OCI-LY3 (cell line): ENCODE measurements at regions not wholly inside any gene's neighbourhood (a gene's known extent, or its start where the extent isn't known, plus 50 kb on each side); places are given as distances from the start of the nearest gene placed in this dataset.

Source experiments
- H2AFZ ChIP-seq: fragments of 200-600, 300-600 bp; shearing (Covaris generic); 2 replicates; pipeline ENCODE4 v1.6.0; 2014; ENCODE audit warnings: antibody characterized with exemption, low read depth, low read length
- H3K27ac ChIP-seq: fragments of 200-600, 300-600 bp; sonication (generic); 2 replicates; pipeline ENCODE4 v1.5.1; 2014; ENCODE audit warnings: mild to moderate bottlenecking, low read length, moderate library complexity, mixed read lengths
- H3K27me3 ChIP-seq: fragments of 200-600, 300-600 bp; sonication (generic); 2 replicates; pipeline ENCODE4 v1.6.1; 2014; ENCODE audit warnings: low read depth, low read length, mixed read lengths
- H3K36me3 ChIP-seq: fragments of 200-600, 300-600 bp; sonication (generic); replicated peaks from 2 replicates; pipeline ENCODE3; 2014; ENCODE audit warnings: low read depth, low read length, mixed read lengths
- H3K4me1 ChIP-seq: fragments of 300-600, 200-600 bp; sonication (generic); 2 replicates; pipeline ENCODE4 v1.6.1; 2014; ENCODE audit warnings: low read length, mixed read lengths
- H3K4me2 ChIP-seq: fragments of 200-600, 300-600 bp; sonication (generic); 2 replicates; pipeline ENCODE4 v1.6.1; 2014; ENCODE audit warnings: low read length, mixed read lengths
- H3K4me3 ChIP-seq: fragments of 300-600, 200-600 bp; sonication (generic); 2 replicates; pipeline ENCODE4 v1.5.1; 2014; ENCODE audit warnings: antibody characterized with exemption, mild to moderate bottlenecking, low read length, moderate library complexity
- H3K79me2 ChIP-seq: fragments of 300-600, 200-600 bp; shearing (Covaris generic); 2 replicates; pipeline ENCODE4 v1.6.1; 2014; ENCODE audit warnings: mild to moderate bottlenecking, low read length, mixed read lengths
- H3K9ac ChIP-seq: fragments of 300-600, 200-600 bp; shearing (Covaris generic); 2 replicates; pipeline ENCODE4 v1.6.0; 2014; ENCODE audit warnings: mild to moderate bottlenecking, low read length, moderate library complexity
- H3K9me3 ChIP-seq: fragments of 200-600, 300-600 bp; shearing (Covaris generic); 2 replicates; pipeline ENCODE4 v1.6.1; 2014; ENCODE audit warnings: low read length, mixed read lengths; ENCODE audit not compliant: insufficient read depth
- H4K20me1 ChIP-seq: fragments of 200-600, 300-600 bp; sonication (generic); 2 replicates; pipeline ENCODE4 v1.6.1; 2016; ENCODE audit warnings: low read length, mixed read lengths; ENCODE audit not compliant: insufficient read depth
- EZH2phosphoT487 ChIP-seq: fragments of 200-600 bp; shearing (Covaris generic); IDR thresholded peaks from 2 replicates; pipeline ENCODE4 v1.6.1; 2018; ENCODE audit warnings: antibody characterized with exemption, mixed run types, low read depth
- TF ChIP-seq, protein P1 (sequence below): fragments of 200-600, 300-600 bp; sonication (generic); IDR thresholded peaks from 2 replicates; pipeline ENCODE4 v1.5.1; 2014; ENCODE audit warnings: antibody characterized with exemption, low read length, low read depth

DNA sequence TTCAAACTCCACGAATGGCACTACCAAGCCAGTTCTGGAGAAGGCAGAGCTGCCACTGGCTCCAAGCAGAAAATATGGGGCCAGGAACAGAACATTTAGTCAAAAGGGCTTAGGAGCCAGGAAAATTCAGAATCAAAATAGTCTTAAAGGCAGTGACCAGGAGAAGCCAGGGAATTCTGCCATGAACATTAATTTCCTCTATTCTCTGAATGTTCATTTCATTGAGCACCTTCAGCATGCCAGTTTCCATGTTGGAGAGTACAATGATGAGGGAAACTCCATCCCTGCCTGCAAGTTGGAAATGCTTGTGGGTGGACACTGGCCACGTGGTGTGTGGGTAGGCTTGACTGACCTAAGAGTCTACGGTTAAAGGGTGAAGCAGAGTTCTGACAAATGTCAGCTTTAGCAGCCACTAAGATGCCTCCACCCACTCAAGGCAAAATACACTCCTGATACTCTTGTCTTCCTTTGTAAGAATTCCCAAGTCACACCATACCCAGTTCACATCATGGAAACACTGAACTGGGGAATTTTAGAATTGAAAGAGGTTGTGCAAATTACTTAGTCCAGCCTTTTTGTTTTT, 190.1 kb upstream of the C1QTNF7 start:
- H2AFZ ChIP-seq = no peak overlapping the region
- TF ChIP-seq, protein P1, sequence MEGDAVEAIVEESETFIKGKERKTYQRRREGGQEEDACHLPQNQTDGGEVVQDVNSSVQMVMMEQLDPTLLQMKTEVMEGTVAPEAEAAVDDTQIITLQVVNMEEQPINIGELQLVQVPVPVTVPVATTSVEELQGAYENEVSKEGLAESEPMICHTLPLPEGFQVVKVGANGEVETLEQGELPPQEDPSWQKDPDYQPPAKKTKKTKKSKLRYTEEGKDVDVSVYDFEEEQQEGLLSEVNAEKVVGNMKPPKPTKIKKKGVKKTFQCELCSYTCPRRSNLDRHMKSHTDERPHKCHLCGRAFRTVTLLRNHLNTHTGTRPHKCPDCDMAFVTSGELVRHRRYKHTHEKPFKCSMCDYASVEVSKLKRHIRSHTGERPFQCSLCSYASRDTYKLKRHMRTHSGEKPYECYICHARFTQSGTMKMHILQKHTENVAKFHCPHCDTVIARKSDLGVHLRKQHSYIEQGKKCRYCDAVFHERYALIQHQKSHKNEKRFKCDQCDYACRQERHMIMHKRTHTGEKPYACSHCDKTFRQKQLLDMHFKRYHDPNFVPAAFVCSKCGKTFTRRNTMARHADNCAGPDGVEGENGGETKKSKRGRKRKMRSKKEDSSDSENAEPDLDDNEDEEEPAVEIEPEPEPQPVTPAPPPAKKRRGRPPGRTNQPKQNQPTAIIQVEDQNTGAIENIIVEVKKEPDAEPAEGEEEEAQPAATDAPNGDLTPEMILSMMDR = no peak
- no peak for TF ChIP-seq EZH2phosphoT487
- H3K4me3 ChIP-seq = no peak overlapping the region
- H3K4me1 ChIP-seq = 0 out of 2 replicates have a peak, but pooled peaks cover 3% of the 10 kb centered on the region
- H3K79me2 ChIP-seq = no peaks in the 10 kb centered on the region
- H3K27ac ChIP-seq = no peak overlapping the region
- H3K36me3 ChIP-seq = no peaks in the 10 kb centered on the region
- H3K4me2 ChIP-seq = no peak overlapping the region
- no peak overlapping the region for H3K9ac ChIP-seq
- no peaks in the 10 kb centered on the region for H4K20me1 ChIP-seq
- H3K27me3 ChIP-seq = no peaks in the 10 kb centered on the region
- no peaks in the 10 kb centered on the region for H3K9me3 ChIP-seq

DNA sequence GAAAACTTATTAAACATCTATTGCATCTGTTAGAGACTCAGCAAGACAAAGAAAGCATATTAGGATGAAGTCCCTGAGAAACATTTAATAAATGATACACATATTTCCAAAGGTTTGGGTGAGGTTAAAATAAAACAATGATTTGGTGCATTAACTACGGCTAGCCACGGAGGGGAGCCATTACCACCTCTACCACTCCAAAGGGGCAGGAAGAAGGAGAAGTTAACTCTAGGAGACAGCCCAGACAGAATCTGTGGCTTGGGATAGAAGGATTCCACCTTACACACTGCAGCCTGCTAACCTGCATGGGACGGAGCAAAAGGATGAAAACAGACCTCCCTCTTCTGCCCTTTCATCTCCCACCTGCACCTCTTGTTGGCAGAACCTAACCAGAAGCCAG, 189.1 kb upstream of the C1QTNF7 start:
- no peaks in the 10 kb centered on the region for H3K79me2 ChIP-seq
- H3K4me2 ChIP-seq = no peak overlapping the region
- 0 out of 2 replicates have a peak, but pooled peaks cover 3% of the 10 kb centered on the region for H3K4me1 ChIP-seq
- no peak for TF ChIP-seq EZH2phosphoT487
- TF ChIP-seq, protein P1 = peak; percentile 82
- no peaks in the 10 kb centered on the region for H3K9me3 ChIP-seq
- H3K9ac ChIP-seq = no peak overlapping the region
- no peak overlapping the region for H3K4me3 ChIP-seq
- no peaks in the 10 kb centered on the region for H4K20me1 ChIP-seq
- H2AFZ ChIP-seq = no peak overlapping the region
- H3K27ac ChIP-seq = no peak overlapping the region
- no peaks in the 10 kb centered on the region for H3K36me3 ChIP-seq
- H3K27me3 ChIP-seq = no peaks in the 10 kb centered on the region

DNA sequence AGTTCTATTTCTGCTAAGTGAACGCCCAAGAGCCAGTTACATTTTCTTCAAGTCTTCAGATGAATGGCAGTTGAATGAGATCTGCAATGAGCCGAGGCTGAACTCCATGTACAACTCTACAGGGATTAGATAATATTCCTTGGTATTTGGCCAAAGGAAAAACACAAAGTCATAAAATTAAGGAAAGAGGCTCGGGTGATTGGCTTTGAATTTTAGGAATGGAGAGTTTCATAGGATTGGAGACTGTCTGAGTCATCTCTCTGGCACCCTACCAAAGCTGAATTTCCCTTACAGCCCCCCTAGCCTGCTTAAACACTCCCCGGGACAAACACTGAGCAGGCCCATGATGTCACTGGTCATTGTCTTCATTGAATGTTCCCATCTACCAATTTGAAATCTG, 188.0 kb upstream of the C1QTNF7 start:
- Histone ChIP-seq H3K9me3 (no peaks in the 10 kb centered on the region), H3K36me3 (no peaks in the 10 kb centered on the region), H3K27me3 (no peaks in the 10 kb centered on the region), H3K27ac (no peak overlapping the region), H3K79me2 (no peaks in the 10 kb centered on the region), H3K4me1 (no peaks in the 10 kb centered on the region), H4K20me1 (no peaks in the 10 kb centered on the region), H3K4me2 (no peak overlapping the region), H3K4me3 (no peak overlapping the region), H2AFZ (no peak overlapping the region), H3K9ac (no peak overlapping the region)
- TF ChIP-seq, protein P1 = no peak
- TF ChIP-seq EZH2phosphoT487 = no peak

DNA sequence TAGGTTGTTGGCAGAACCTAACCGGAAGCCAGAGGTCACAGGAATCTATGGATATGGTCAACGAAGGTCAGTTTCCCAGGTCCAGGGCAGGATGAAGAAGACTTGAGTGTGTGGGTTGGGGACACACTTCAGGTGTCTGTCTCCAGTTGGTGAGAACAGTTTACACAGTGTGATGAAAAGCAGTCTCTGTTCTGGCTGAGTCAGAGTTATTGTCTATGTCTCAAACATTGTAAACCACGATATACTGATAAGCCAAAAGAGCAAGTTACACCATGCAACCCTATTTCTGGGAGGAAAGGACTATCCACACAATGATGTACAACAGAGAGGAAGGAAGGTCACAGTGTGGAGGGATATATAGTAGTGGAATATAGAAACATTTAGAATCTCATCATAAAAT, 187.1 kb upstream of the C1QTNF7 start:
- Histone ChIP-seq H3K9me3 (no peaks in the 10 kb centered on the region), H2AFZ (no peak overlapping the region), H3K4me2 (no peak overlapping the region), H3K4me3 (no peak overlapping the region), H3K79me2 (no peaks in the 10 kb centered on the region), H4K20me1 (no peaks in the 10 kb centered on the region), H3K27ac (no peak overlapping the region), H3K36me3 (no peaks in the 10 kb centered on the region), H3K27me3 (no peaks in the 10 kb centered on the region), H3K9ac (no peak overlapping the region), H3K4me1 (no peaks in the 10 kb centered on the region)
- no peak for TF ChIP-seq EZH2phosphoT487
- TF ChIP-seq, protein P1 = no peak
